GM18870 (cell line): ENCODE measurements at regions not wholly inside any gene's neighbourhood (a gene's known extent, or its start where the extent isn't known, plus 50 kb on each side); places are given as distances from the start of the nearest gene placed in this dataset.

Source experiments
- ATAC-seq: cut with Tn5 transposase; IDR thresholded peaks from one replicate; pipeline ENCODE4 v1.9.1; 2021; ENCODE audit warnings: moderate library complexity; ENCODE audit not compliant: unreplicated experiment

DNA sequence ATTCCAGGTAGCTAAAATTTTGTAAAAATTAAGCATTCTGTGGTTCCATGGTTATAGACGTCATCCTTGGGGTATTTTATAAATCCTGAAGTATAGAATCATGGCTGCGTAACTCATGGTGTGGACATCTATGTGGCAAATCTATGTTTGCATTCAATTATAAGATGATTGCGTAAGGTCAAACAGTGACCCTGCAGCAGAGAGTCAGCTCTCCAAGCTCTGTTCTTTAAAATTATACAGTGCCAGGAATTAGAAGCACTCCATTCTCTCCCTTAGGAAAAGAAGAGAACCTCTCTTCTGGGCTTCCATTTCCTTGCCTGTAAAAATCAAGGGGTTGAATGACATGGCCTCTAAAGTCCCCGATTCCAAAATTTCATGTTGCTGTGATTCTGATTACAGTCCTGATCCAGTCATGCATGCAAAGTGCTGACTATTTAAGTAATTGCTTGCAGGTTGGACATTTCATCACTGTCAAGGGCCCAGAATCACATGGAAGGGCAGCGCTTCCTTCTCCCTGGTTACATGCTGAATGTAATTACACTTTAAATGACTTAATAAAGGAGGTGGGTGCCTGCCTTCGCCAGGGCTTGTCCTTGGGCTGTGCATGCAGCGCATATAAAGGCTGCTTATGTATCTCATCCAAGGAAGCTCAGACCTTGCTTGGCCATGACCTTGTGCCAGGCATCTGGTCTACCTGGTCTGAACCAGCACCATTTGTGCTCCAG, 550.7 kb downstream of the TYW1 start:
- no peak for ATAC-seq

DNA sequence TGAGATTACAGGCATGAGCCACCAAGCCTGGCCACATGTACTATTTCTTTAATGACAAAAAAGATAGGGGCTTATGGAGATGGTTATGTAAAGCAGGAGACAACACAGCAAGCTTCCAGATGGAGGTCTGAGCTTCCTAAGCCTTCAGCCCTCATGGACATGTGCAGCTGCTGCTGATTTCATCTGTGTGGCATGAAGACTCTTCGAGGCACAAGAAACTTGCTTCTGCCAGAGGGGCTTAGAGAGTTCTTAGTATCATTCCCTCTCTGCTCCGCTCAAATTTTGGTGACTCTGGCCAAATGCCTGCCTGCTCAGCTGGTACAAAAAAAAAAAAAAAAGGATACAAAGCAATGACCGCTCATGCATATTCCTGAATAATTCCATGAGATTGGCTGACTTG, 552.5 kb downstream of the TYW1 start:
- ATAC-seq, result no peak

DNA sequence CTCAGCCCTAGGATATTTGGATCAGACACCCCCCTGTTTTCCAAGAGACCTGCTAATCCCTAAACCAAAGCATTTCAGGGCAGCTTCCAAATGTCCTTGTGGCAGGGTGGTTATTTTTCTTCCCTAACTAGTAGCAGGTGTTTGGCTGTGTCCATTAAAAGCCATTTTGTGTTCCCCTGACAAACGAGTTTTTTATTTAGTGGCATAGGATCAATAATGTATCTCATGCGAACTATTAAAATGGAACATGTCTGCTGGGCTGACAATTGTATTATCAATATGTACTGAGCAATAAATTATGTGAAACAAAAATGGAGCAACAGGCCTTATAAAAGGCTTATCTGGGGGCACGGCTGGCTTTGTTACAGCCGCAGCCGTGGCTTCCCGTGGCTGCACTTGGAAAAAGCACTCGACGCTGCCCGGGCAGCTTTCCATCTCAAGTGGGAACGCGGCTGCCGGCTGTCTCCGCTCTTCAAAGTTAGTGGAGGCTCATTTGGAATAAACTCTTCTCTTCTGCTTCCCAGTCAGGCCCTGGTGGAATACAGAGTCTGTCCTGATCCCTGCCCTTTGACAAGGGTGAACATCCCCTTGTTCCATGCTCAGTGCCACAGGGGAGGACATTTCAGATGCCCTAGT, 554.3 kb downstream of the TYW1 start:
- no peak for ATAC-seq

DNA sequence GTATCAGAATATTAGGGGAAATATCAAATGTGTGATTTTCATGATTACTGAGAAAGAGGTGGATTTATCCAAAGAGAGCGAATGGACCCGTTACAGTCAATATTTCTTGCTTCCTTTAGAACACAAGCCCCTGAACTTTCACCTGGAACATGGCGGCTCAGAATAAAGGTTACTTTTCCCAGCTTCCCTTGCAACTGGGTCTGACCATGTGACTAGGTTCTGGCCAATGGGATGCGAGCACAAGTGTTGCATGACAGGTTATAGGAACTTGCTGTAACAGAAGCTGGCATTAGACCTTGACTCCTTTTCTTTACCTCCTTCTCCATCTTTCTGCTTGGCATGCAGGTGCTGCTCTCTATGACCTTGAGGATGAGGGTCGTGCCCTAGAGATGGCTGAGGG, 556.1 kb downstream of the TYW1 start:
- ATAC-seq, result no peak

DNA sequence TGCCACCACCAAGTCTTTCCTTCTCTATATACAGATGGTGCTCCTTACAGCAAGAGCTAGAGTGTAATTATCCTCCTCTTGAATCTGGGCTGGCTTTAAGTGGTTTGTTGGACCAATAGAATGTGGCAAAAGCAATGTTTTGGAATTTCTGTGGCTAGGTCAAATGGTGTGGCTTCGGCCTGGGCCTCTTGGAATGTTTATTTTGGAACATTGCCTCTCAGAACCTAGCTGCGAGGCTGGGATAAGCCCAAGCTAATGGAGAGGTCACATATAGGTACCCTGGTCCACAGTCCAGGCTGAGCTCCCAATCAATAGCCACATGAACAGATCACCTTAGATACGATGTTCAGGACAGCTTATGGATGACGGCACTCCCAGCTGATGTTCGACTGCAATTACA, 556.7 kb downstream of the TYW1 start:
- ATAC-seq, result no peak

DNA sequence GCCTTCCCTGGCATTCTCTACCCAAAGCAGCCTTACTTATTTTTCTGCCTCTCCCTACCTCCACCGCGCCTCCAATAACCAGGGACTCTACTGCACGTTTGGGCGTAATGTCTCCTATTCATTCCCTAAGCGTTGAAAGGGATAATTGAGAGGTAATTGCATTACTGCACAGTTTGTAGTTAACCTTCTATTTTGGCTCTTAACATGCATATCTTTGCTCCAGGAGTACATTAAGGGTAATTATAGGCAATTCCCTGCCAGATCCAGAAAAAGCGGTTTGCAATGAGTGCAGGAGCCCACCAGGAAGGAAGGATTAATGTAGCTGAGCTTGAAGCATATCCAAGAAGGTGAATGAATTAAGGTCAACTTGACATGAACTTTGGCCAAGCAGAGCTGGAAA, 558.4 kb downstream of the TYW1 start:
- ATAC-seq, result no peak

DNA sequence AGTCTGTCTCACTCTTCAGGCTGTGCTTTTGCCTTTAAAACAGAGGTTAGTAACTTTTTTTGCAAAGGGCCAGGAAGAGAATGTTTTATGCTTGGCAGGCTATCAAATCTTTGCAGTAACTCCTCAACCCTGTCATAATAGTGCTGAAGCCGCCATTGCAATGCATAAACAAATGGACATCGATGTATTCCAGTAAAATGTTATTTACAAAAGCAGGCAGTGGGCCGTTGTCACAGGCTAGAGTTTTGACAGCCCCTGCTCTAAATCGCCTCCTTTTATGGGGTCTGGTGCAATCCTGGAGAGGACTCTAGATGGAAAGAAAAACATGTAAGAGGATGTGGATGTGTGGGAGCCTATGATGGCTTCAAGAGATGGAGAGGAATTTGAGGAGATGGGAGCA, 568.3 kb downstream of the TYW1 start:
- no peak for ATAC-seq

DNA sequence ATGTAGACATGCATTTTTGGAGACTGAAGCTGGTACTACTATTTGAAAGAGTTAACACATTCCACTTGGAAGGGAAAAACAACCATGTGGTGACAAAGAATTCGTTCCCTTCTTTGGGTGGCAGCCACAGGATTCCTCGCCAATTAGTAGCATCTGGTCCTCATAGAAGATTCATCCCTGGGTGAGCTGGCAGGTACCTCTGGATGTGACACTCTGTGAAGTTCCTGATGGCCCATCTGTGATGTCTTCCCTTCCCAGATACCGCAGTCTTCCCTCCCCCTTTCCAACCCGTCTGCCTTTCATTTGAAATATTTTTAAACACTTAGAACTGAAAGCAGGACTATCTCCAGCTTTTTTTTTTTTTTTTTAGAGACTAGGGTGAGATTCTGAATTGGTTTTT, 569.5 kb downstream of the TYW1 start:
- no peak for ATAC-seq

DNA sequence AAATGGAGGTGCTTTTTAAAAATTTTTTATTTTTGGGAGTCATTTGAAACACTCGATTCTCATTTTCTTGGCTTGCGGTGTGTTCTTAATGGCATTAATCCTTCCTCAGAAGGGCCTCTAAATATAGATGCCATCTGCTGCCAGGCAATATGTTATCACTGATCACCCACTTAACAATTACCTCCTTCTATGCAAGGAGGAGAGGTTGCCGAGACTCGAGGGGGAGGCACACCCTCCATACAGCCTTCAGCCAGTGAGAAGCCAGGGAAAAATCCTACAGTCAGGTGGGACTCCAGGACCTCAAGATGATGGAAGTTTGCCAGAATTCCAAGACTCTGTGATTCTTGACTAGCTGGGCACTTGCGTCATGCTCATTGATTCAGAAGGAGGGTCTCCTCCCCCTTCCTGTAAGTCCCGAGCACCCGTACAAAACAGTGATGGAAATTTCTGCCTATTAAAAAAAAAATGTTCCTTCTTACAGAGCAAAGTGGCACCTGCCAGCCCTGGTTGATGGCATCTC, 574.5 kb downstream of the TYW1 start:
- no peak for ATAC-seq

DNA sequence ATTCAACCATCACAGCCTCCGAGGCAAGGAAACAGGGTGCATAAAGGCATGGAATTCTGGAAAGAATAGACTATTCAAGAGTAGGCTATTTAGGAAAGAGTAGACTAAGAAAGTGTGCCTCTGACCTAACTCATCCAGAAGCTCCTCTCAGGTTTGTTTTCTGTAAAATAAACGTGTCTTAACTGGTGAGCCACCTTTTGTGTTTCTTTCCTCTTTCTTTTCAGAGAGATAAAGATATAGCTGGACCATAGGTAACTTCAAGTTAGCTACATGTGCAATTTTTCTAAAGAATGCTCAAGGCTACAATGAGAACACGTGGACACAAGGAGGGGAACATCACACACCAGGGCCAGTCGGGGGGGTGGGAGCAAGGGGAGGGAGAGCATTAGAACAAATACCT, 577.0 kb downstream of the TYW1 start:
- ATAC-seq, result no peak

DNA sequence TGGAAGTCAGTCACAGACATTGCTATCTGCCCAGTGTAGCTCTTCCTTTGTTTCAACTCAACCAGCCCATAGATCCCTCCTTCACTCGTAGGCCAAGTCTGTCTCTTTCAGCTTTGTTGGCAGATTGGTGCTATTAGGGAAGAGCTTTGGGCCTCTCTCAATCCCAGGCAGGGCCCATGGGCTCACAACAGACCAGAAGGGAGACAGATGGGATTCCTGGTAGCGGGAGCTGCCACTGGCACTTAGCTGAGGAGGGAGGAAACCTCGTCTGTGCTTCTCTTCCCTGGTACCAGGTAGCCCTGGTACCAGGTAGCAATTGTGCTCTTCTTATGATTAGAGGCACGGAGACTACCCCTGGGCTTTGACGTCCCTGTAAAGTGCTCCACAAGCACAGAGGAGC, 592.0 kb downstream of the TYW1 start:
- ATAC-seq, result no peak

DNA sequence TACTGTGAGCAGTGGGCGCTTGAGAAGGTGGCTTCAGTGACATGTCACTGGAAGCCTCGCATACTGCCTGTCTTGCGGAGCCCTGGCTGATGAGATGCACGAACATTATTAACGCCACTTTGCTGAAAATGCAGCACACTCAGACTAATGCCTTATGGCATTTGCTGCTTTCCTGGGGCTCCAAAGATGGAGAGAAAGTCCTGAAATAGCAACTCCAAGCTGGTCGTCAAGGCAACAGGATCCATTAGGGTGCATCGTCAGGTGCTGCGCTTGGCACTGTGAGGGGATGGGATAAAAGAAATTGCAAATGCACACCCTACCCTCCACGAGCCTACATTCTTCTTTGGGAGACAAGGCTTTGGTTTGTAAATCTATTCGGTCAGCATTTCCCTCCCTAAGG, 592.5 kb downstream of the TYW1 start:
- ATAC-seq, result no peak

DNA sequence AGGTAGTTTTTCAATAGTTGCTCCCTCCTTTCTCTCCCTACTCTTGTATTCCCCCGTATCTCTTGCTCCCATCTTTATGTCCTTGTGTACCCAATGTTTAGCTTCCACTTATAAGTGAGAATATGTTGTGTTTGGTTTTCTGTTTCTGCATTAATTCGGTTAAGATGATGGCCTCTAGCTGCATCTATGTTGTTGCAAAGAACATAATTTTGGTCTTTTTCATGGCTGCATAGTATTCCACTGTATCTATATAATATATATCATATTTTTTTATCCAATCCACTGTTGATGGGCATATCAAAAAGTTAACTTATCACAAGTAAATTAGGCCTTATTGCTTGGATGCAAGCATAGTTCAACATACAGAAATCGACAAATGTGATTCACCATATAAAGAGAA, 594.0 kb downstream of the TYW1 start:
- ATAC-seq, result no peak

DNA sequence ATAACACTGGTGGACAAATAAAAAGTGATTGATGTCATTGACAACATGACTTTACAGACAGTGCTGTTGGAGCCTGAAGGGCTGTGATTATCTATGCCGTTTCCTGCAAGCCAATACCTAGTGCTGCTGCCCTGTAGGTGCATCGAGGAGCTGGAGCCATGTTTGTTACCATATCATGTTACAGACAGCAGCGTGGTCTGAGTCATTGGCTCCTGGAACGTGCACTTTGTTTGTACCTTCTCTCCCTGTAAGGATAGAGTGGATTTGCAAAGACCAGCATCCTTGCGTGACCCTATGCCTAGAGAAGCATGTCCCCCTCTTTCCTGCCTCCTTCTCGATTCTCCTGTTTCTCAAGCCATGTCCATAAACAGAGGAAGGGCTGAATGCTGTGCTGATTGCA, 597.2 kb downstream of the TYW1 start:
- ATAC-seq, result no peak

DNA sequence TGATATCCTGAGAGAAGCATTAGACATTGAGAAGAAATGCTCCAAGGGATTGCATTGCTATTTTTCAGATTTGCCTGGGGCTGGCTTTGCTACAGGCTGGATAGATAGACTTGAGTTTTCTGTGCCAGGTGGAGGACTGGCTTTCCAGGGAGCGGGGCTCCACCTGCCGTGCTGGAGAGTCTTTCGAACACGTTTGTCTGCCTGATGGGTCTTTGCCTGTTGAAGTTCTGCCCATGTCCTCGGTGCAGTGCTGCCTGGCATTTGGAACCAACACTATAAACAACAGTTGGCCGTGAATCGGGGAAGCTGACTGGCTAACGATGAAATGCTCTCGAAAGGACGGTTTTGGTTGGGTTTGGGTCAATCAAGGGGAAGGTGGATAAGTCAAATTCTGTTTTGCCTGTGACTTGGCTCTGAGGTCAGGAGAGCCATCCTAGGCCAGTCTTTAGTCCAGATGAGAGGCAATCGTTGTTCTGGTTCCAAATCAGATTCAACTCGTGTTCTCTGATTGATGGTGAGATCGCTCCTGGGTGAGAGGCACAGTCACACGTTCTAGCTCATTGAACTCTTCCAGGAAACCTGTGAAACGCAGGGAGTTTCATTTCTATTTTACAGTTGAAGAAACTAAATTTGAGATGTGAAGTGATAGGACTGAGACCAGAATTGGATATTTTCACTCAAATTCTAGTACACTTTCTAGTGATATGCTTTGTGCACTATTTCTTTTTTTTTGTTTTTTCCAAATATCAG, 599.0 kb downstream of the TYW1 start:
- ATAC-seq, result no peak

DNA sequence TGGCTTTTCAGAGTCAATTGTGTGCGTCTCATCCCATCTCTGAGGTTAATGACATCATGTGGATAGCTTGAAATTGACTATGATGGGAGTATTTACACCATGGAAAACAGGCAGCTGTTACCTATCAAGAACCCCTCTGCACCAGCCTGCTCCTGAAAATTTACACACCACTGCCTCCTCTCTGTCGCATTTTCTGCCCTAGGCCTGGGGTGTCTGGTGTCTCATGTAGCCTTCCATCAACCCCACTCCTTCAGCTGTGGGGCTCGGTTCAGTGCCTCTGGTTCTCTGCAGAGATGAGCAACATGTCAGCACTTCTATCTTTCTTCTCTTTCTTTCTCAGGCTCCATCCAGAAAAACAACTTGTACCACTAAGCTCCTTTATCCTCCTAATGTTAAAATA, 600.5 kb downstream of the TYW1 start:
- no peak for ATAC-seq

DNA sequence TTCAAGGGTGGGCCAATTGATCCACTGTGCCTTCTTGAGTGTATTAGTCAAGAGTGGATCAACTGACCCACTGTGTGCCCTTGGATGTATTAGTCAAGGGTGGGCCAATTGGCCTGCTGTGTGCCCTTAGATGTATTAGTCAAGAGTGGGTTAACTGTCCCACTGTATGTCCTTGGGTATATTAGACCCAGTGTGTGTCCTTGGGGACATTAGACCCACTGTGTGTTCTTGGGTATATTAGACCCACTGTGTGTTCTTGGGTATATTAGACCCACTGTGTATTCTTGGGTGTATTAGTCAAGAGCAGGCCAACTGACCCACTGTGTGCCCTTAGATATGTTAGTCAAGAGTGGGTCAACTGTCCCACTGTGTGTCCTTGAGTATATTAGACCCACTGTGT, 601.8 kb downstream of the TYW1 start:
- ATAC-seq, result no peak

DNA sequence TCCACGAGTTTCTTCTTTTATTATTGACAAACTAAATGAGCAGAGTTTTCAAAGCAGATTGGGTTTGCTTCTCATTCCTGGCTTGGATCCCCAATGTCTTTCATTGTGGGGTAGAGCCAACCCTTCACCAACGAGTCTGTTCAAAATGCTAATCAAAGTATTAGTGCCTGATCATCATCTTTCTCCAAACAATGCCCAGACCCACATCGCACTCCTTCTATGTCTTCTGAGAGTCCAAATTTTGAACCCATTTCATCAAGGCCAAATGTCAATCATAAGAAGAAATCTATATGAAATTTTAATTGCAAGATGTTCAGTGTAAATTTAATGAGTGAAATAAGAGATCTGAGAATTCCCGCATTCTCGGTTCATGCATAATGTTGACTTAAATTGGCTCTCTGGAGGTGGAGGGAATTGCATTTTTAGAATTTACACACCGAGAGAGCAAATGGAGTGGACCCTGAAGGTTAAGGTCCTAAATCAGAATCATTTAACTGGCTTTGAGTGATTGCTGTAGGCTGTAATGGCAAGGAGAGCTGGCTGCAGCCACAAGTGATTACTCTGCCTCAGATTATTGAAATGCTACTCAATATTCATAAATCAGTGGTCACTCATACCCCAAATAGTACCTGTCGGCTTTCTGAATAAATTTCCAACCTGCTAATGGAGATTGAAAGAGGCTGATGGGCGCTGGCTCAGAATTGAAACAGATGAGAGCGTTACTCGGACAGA, 602.9 kb downstream of the TYW1 start:
- ATAC-seq, result no peak

DNA sequence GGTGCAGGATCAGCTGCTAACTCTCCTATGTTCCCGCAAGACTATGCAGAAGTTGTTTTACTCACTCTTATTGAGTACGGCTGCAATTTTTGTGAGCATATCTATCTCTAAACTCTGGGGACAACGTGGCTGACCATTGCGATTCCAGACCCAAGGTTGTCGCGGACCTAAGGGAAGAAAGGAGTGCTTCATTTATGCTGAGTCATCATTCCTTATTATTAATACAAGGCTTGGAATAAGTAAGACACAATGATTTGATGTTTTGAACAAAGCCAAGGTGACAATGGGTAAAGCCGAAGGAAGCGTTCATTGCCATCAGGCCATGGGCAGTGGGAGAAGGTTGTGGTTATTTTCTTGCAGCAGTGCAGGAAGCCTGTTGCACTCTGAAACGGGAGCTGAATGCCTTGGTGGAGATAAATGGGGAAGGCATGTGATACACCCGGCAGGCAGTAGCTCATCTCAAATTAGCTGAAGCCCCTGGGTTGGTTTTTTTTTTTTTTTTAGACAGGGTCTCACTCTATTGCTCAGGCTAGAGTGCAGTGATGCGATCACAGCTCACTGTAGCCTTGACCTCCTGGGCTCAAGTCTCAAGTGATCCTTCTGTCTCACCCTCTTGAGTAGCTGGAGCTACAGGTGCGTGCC, 605.7 kb downstream of the TYW1 start:
- ATAC-seq, result no peak

DNA sequence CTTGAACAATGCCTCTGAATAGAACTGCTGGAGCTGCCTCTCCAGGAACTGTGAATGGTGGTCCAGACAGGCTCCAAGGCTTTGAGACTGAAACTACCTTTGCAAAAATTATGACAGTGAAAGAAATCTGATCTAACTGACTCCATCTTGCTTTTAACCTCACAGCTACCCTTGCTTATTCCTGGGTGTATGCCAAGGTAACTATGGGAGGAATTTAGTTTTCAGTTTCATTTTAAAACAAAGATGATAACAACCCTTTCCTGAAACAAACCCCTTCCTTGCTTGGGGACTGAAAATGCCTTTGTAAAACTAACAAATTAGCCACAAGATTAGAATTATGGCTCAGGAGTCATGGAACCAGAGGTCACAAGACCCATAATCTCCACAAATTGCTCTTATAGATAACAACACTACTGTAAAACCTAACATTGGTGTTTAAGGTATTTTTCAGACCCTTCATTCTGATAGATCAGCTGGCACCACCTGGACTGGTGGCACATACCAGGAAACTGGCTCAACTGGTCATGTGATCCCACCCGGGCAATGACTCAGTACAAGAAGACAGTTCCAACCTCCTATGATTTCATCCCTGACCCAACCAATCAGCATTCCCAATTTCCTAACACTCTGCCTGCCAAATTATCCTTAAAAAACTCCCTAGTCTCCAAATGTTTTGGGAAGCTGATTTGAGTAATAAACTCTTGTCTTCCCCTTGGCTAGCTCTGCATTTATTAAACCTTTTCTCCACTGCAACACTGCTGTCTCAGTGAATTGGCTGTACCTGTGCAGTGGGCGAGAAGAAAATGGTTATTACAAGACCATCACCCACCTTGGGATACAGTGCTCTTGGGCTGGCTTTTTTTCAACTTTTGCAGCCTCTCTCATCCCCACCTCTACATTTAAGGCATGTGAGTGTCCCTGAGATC, 608.1 kb downstream of the TYW1 start:
- ATAC-seq, result no peak
